ENCODE measurements at regions not wholly inside any gene's neighbourhood (a gene's known extent, or its start where the extent isn't known, plus 50 kb on each side); places are given as distances from the start of the nearest gene placed in this dataset.

- intact Hi-C loops (cut with micrococcal nuclease; ENCODE audit: unreplicated experiment): no loop called here
- BruUV-seq (replicated peaks): no TSS peak
- H3K36me3 ChIP-seq (ENCODE audit: control insufficient read depth, insufficient read depth, low read length): no peaks in the 10 kb centered on the region
- H3K27me3 ChIP-seq (ENCODE audit: control insufficient read depth, insufficient read depth, low read length): no peaks in the 10 kb centered on the region
- no peak for ATAC-seq
- no peak for TF ChIP-seq CTCF (IDR thresholded peaks at IDR 0.05)
- TF ChIP-seq REST (IDR thresholded peaks at IDR 0.05; ENCODE audit: insufficient read depth in 1 of 2, low read depth in 2 of 2, low read length in 1 of 2): no peak
- TF ChIP-seq SIN3A (IDR thresholded peaks at IDR 0.05; ENCODE audit: borderline replicate concordance, insufficient read depth, low read depth, low read length): no peak
- no peak for TF ChIP-seq TCF7L2 (IDR thresholded peaks at IDR 0.05; ENCODE audit: low read depth, low read length)
- TF ChIP-seq POLR2AphosphoS5 (IDR thresholded peaks at IDR 0.05; ENCODE audit: low read depth, low read length): no peak
- no peaks in the 10 kb centered on the region for H3K9me3 ChIP-seq (ENCODE audit: control insufficient read depth, insufficient read depth, low read depth, low read length)
- in situ Hi-C loops (cut with HindIII; ENCODE audit: low pct_unique_long_range_greater_than_20kb, low sequenced_read_pairs): no loop called here
- ChIA-PET POLR2A (no interaction called here), CTCF (no interaction called here)
- H3K27ac ChIP-seq (ENCODE audit: low read length): no peak overlapping the region
- no peak overlapping the region for H3K4me3 ChIP-seq (ENCODE audit: low read depth in 2 of 2, low read length in 2 of 2)
- no peak for DNase-seq (ENCODE audit: low read depth, low spot score)
- H3K4me1 ChIP-seq (ENCODE audit: control insufficient read depth, insufficient read depth, low read length): no peaks in the 10 kb centered on the region
Measured at GRCh38 chr13:23074075-23074828, 106.5 kb upstream of the SGCG start.

DNA sequence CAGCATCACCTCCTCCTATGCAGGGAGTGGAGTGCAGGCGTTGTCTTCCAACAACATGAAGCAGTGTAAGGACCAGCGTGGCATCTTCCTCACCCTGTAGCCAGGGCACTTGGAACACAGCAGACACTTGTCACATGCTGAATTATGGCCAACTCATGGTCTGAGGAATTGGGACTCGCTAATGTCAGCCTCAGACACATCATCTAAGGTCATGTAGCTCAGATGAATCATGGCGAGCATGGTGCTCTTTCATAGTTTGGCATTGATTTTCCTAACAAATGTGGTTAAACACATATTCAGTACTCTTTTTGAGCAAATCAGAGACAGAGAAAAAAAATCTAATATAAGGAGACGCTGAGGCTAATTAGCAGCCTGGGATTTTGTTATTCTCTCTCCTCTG is 99.6 kb upstream of the SGCG start:
- ChIA-PET POLR2A (no interaction called here), CTCF (no interaction called here)
- in situ Hi-C loops (cut with HindIII; ENCODE audit: low pct_unique_long_range_greater_than_20kb, low sequenced_read_pairs) (no loop called here), intact Hi-C loops (cut with micrococcal nuclease; ENCODE audit: unreplicated experiment) (no loop called here)
- TF ChIP-seq SIN3A (IDR thresholded peaks at IDR 0.05; ENCODE audit: borderline replicate concordance, insufficient read depth, low read depth, low read length): no peak
- no peak for TF ChIP-seq TCF7L2 (IDR thresholded peaks at IDR 0.05; ENCODE audit: low read depth, low read length)
- no peak for TF ChIP-seq REST (IDR thresholded peaks at IDR 0.05; ENCODE audit: insufficient read depth in 1 of 2, low read depth in 2 of 2, low read length in 1 of 2)
- no peak for TF ChIP-seq CTCF (IDR thresholded peaks at IDR 0.05)
- no peak for TF ChIP-seq POLR2AphosphoS5 (IDR thresholded peaks at IDR 0.05; ENCODE audit: low read depth, low read length)
- no peaks in the 10 kb centered on the region for H3K4me1 ChIP-seq (ENCODE audit: control insufficient read depth, insufficient read depth, low read length)
- no peak overlapping the region for H3K27ac ChIP-seq (ENCODE audit: low read length)
- H3K27me3 ChIP-seq (ENCODE audit: control insufficient read depth, insufficient read depth, low read length): no peaks in the 10 kb centered on the region
- no peak overlapping the region for H3K4me3 ChIP-seq (ENCODE audit: low read depth in 2 of 2, low read length in 2 of 2)
- BruUV-seq (replicated peaks): no TSS peak
- H3K9me3 ChIP-seq (ENCODE audit: control insufficient read depth, insufficient read depth, low read depth, low read length): no peaks in the 10 kb centered on the region
- DNase-seq (ENCODE audit: low read depth, low spot score) (no peak), ATAC-seq (no peak)
- H3K36me3 ChIP-seq (ENCODE audit: control insufficient read depth, insufficient read depth, low read length): no peaks in the 10 kb centered on the region
